ENCODE measurements at regions not wholly inside any gene's neighbourhood (a gene's known extent, or its start where the extent isn't known, plus 50 kb on each side); places are given as distances from the start of the nearest gene placed in this dataset.

GRCh38 chr16:5466551-5466950 lies 369.0 kb upstream of the EEF2KMT start:
- Histone ChIP-seq H3K36me3 (ENCODE audit: control insufficient read depth, insufficient read depth, low read length) (no peaks in the 10 kb centered on the region), H3K4me3 (ENCODE audit: insufficient read depth, low read depth, low read length, poor library complexity, severe bottlenecking) (no peak overlapping the region), H3K4me1 (ENCODE audit: control insufficient read depth, insufficient read depth, low read length, poor library complexity, severe bottlenecking) (no peaks in the 10 kb centered on the region), H3K9me3 (ENCODE audit: control insufficient read depth, low read length) (no peaks in the 10 kb centered on the region), H3K27me3 (replicated peaks; ENCODE audit: control insufficient read depth, insufficient read depth, low read length, poor library complexity, severe bottlenecking) (no peaks in the 10 kb centered on the region), H3K27ac (ENCODE audit: insufficient read depth, low read length, poor library complexity, severe bottlenecking) (no peak overlapping the region)
- no peak for DNase-seq

DNA sequence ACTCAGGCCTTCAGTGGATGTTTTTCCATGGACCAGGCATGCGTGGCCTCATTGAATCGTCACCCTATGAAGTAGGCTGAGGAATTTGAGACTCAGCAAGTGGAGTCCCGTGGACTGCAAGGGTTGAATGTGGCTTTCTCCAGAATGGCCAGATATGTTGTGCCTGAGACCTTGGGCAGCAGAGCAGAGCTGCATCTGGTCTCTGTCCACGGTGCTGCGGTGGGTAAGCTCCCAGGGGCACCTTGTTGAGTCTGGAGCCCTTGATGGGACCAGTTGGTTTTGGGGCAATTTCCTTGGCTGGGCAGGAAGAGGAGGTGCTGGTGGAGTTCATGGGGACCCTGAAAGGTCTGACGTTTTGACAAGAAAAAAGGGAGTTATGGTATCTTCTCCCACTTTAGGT lies 368.1 kb upstream of the EEF2KMT start:
- no peaks in the 10 kb centered on the region for H3K36me3 ChIP-seq (ENCODE audit: control insufficient read depth, insufficient read depth, low read length)
- H3K4me3 ChIP-seq (ENCODE audit: insufficient read depth, low read depth, low read length, poor library complexity, severe bottlenecking): no peak overlapping the region
- H3K4me1 ChIP-seq (ENCODE audit: control insufficient read depth, insufficient read depth, low read length, poor library complexity, severe bottlenecking): no peaks in the 10 kb centered on the region
- no peak overlapping the region for H3K27ac ChIP-seq (ENCODE audit: insufficient read depth, low read length, poor library complexity, severe bottlenecking)
- DNase-seq: no peak
- no peaks in the 10 kb centered on the region for H3K27me3 ChIP-seq (replicated peaks; ENCODE audit: control insufficient read depth, insufficient read depth, low read length, poor library complexity, severe bottlenecking)
- H3K9me3 ChIP-seq (ENCODE audit: control insufficient read depth, low read length): no peaks in the 10 kb centered on the region

DNA sequence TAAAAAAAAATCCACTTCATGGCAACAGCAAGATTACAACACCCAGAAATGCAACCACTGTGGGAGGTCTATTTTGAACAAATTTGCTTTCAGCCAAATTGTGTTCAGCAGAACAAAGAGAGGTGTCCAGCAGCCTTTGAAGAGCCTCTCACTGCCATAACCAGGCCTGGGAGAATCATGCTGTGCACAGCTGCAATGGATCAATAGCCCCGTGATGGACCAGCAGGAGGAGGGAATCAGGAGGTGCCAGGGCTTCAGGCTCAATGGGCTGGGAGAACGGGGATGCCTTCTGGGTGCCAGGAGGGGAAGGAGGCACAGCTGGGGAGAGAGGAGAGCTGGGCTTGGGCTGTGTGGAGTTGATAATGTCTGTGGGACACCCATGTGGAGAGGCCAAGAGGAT lies 366.2 kb upstream of the EEF2KMT start:
- no peak overlapping the region for H3K27ac ChIP-seq (ENCODE audit: insufficient read depth, low read length, poor library complexity, severe bottlenecking)
- no peaks in the 10 kb centered on the region for H3K36me3 ChIP-seq (ENCODE audit: control insufficient read depth, insufficient read depth, low read length)
- no peaks in the 10 kb centered on the region for H3K4me1 ChIP-seq (ENCODE audit: control insufficient read depth, insufficient read depth, low read length, poor library complexity, severe bottlenecking)
- no peaks in the 10 kb centered on the region for H3K27me3 ChIP-seq (replicated peaks; ENCODE audit: control insufficient read depth, insufficient read depth, low read length, poor library complexity, severe bottlenecking)
- H3K4me3 ChIP-seq (ENCODE audit: insufficient read depth, low read depth, low read length, poor library complexity, severe bottlenecking): no peak overlapping the region
- DNase-seq: no peak
- no peaks in the 10 kb centered on the region for H3K9me3 ChIP-seq (ENCODE audit: control insufficient read depth, low read length)

GRCh38 chr16:5461574-5461973 lies 364.0 kb upstream of the EEF2KMT start:
- no peaks in the 10 kb centered on the region for H3K9me3 ChIP-seq (ENCODE audit: control insufficient read depth, low read length)
- H3K4me3 ChIP-seq (ENCODE audit: insufficient read depth, low read depth, low read length, poor library complexity, severe bottlenecking): no peak overlapping the region
- DNase-seq: no peak
- no peaks in the 10 kb centered on the region for H3K27me3 ChIP-seq (replicated peaks; ENCODE audit: control insufficient read depth, insufficient read depth, low read length, poor library complexity, severe bottlenecking)
- no peaks in the 10 kb centered on the region for H3K36me3 ChIP-seq (ENCODE audit: control insufficient read depth, insufficient read depth, low read length)
- H3K27ac ChIP-seq (ENCODE audit: insufficient read depth, low read length, poor library complexity, severe bottlenecking): no peak overlapping the region
- H3K4me1 ChIP-seq (ENCODE audit: control insufficient read depth, insufficient read depth, low read length, poor library complexity, severe bottlenecking): no peaks in the 10 kb centered on the region

GRCh38 chr16:5461141-5461540 lies 363.5 kb upstream of the EEF2KMT start:
- no peaks in the 10 kb centered on the region for H3K9me3 ChIP-seq (ENCODE audit: control insufficient read depth, low read length)
- H3K4me3 ChIP-seq (ENCODE audit: insufficient read depth, low read depth, low read length, poor library complexity, severe bottlenecking): no peak overlapping the region

DNA sequence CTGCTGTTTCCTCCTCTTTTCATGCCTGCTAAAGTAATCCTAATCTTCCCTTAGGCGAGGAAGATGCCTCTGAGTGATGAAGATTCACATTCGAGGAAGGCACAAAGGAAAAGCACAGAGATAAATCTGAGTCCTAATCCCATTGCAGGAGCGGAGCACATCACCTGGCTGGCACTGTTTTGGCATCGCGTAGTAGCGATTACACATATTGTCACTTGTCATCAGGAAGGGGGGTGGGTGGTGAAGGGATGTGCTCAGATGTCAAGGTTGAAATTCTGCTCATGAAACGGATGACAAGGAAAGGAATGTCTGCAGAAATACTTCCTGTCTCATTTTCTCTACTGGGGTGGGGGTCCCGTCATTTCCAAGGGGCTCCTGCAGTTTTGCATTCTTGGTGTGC lies 363.1 kb upstream of the EEF2KMT start:
- Histone ChIP-seq H3K4me3 (ENCODE audit: insufficient read depth, low read depth, low read length, poor library complexity, severe bottlenecking) (no peak overlapping the region), H3K27ac (ENCODE audit: insufficient read depth, low read length, poor library complexity, severe bottlenecking) (no peak overlapping the region), H3K36me3 (ENCODE audit: control insufficient read depth, insufficient read depth, low read length) (no peaks in the 10 kb centered on the region), H3K27me3 (replicated peaks; ENCODE audit: control insufficient read depth, insufficient read depth, low read length, poor library complexity, severe bottlenecking) (no peaks in the 10 kb centered on the region), H3K4me1 (ENCODE audit: control insufficient read depth, insufficient read depth, low read length, poor library complexity, severe bottlenecking) (no peaks in the 10 kb centered on the region), H3K9me3 (ENCODE audit: control insufficient read depth, low read length) (no peaks in the 10 kb centered on the region)
- no peak for DNase-seq

More at GRCh38 chr16:5461141-5461540, 363.5 kb upstream of the EEF2KMT start:
- H3K27ac ChIP-seq (ENCODE audit: insufficient read depth, low read length, poor library complexity, severe bottlenecking): no peak overlapping the region
- no peaks in the 10 kb centered on the region for H3K36me3 ChIP-seq (ENCODE audit: control insufficient read depth, insufficient read depth, low read length)
- H3K4me1 ChIP-seq (ENCODE audit: control insufficient read depth, insufficient read depth, low read length, poor library complexity, severe bottlenecking): no peaks in the 10 kb centered on the region
- no peaks in the 10 kb centered on the region for H3K27me3 ChIP-seq (replicated peaks; ENCODE audit: control insufficient read depth, insufficient read depth, low read length, poor library complexity, severe bottlenecking)
- DNase-seq: no peak

- no peaks in the 10 kb centered on the region for H3K9me3 ChIP-seq (ENCODE audit: control insufficient read depth, low read length)
These were observed 362.3 kb upstream of the EEF2KMT start for GRCh38 chr16:5459863-5460262.

GRCh38 chr16:5455110-5455509 lies 357.5 kb upstream of the EEF2KMT start:
- DNase-seq: no peak
- Histone ChIP-seq H3K36me3 (ENCODE audit: control insufficient read depth, insufficient read depth, low read length) (no peaks in the 10 kb centered on the region), H3K27ac (ENCODE audit: insufficient read depth, low read length, poor library complexity, severe bottlenecking) (no peak overlapping the region), H3K4me3 (ENCODE audit: insufficient read depth, low read depth, low read length, poor library complexity, severe bottlenecking) (no peak overlapping the region), H3K9me3 (ENCODE audit: control insufficient read depth, low read length) (no peaks in the 10 kb centered on the region), H3K4me1 (ENCODE audit: control insufficient read depth, insufficient read depth, low read length, poor library complexity, severe bottlenecking) (no peaks in the 10 kb centered on the region), H3K27me3 (replicated peaks; ENCODE audit: control insufficient read depth, insufficient read depth, low read length, poor library complexity, severe bottlenecking) (no peaks in the 10 kb centered on the region)

More at GRCh38 chr16:5459863-5460262, 362.3 kb upstream of the EEF2KMT start:
- no peaks in the 10 kb centered on the region for H3K36me3 ChIP-seq (ENCODE audit: control insufficient read depth, insufficient read depth, low read length)
- H3K27ac ChIP-seq (ENCODE audit: insufficient read depth, low read length, poor library complexity, severe bottlenecking): no peak overlapping the region
- H3K4me1 ChIP-seq (ENCODE audit: control insufficient read depth, insufficient read depth, low read length, poor library complexity, severe bottlenecking): no peaks in the 10 kb centered on the region
- DNase-seq: no peak
- no peak overlapping the region for H3K4me3 ChIP-seq (ENCODE audit: insufficient read depth, low read depth, low read length, poor library complexity, severe bottlenecking)
- no peaks in the 10 kb centered on the region for H3K27me3 ChIP-seq (replicated peaks; ENCODE audit: control insufficient read depth, insufficient read depth, low read length, poor library complexity, severe bottlenecking)

GRCh38 chr16:5454349-5454748 lies 356.8 kb upstream of the EEF2KMT start:
- no peaks in the 10 kb centered on the region for H3K36me3 ChIP-seq (ENCODE audit: control insufficient read depth, insufficient read depth, low read length)
- no peak overlapping the region for H3K27ac ChIP-seq (ENCODE audit: insufficient read depth, low read length, poor library complexity, severe bottlenecking)
- H3K9me3 ChIP-seq (ENCODE audit: control insufficient read depth, low read length): no peaks in the 10 kb centered on the region
- no peak for DNase-seq
- H3K4me3 ChIP-seq (ENCODE audit: insufficient read depth, low read depth, low read length, poor library complexity, severe bottlenecking): no peak overlapping the region
- H3K4me1 ChIP-seq (ENCODE audit: control insufficient read depth, insufficient read depth, low read length, poor library complexity, severe bottlenecking): no peaks in the 10 kb centered on the region
- no peaks in the 10 kb centered on the region for H3K27me3 ChIP-seq (replicated peaks; ENCODE audit: control insufficient read depth, insufficient read depth, low read length, poor library complexity, severe bottlenecking)

DNA sequence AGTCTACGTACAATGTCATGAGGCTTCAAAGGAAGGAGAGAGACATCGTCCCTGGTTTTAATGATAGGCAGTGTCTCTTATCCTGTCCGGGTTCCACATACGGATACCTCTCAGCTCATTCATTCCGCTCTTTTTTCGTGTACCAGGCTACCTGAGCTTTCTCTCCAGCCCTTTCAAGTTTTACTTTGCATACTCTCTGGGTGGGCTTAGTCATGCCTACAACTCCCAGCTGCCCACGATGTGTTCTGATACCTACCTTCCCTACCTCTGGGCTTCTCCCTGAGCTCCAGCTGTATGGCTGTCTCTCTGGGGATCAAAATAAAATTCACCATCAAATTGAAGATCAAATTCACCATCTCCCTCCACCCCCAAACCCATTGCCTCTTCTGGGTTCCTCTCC lies 354.0 kb upstream of the EEF2KMT start:
- no peaks in the 10 kb centered on the region for H3K4me1 ChIP-seq (ENCODE audit: control insufficient read depth, insufficient read depth, low read length, poor library complexity, severe bottlenecking)
- no peak for DNase-seq
- H3K4me3 ChIP-seq (ENCODE audit: insufficient read depth, low read depth, low read length, poor library complexity, severe bottlenecking): no peak overlapping the region
- no peaks in the 10 kb centered on the region for H3K36me3 ChIP-seq (ENCODE audit: control insufficient read depth, insufficient read depth, low read length)
- no peaks in the 10 kb centered on the region for H3K27me3 ChIP-seq (replicated peaks; ENCODE audit: control insufficient read depth, insufficient read depth, low read length, poor library complexity, severe bottlenecking)
- no peaks in the 10 kb centered on the region for H3K9me3 ChIP-seq (ENCODE audit: control insufficient read depth, low read length)
- no peak overlapping the region for H3K27ac ChIP-seq (ENCODE audit: insufficient read depth, low read length, poor library complexity, severe bottlenecking)

Data from effector memory CD4-positive, alpha-beta T cell (primary cell).